ENCODE measurements at regions not wholly inside any gene's neighbourhood (a gene's known extent, or its start where the extent isn't known, plus 50 kb on each side); places are given as distances from the start of the nearest gene placed in this dataset.

DNA sequence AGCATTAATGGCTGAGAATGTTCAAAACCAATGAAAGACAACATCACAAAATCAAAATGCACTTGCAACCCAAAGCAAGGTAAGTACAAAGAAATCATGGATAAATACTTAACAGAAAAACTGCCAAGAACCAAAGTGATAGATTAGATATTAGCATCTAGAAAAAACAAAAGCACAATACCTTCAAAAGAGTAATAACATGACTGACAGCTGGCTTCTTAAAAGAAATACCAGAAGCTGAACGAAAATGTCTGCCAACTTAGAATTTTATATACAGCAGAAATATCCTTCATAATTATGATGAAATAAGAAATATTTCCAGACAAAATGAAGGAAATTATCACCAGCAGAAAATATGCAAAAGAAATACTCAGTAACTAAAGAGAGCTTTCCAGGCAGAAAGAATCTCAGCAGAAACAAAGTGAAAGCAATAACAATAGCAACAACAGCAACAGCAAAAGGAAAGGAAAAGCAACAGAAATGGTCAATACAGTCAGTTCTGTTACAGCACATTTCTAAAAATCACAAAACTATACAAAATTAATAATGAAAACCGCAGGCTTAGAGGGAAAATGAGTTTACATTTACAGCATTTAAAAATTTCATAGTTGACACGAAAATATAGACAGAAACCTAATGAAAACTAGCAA lies 121.5 kb upstream of the MAN1A1 start:
- no peak for DNase-seq

DNA sequence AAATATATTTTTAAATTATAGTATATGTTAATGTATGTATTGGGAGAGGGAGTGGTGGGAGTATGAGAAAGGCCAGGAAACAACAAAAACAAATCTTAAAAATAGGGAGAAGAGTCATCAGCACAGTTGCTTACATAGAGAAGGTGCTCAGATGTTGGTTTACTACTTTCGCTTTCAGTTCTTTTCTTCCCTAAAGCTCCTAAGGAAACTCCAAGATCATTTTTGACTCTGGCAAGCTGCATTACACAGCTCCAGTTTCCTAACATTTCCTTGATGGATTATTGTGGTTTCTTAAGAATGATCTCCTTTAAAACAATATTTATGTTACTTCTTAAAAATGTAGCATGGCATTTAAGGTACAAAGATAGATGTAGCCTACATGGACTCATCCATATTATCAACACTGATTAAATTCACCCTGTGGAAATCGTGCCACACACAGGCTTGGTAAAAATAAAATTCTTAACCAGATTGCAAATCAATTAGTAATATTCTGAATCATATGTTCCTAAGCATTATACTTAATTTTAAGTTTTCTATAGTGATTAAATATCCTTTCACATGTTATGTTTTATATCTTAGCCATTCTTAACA lies 118.0 kb upstream of the MAN1A1 start:
- DNase-seq, result no peak

DNA sequence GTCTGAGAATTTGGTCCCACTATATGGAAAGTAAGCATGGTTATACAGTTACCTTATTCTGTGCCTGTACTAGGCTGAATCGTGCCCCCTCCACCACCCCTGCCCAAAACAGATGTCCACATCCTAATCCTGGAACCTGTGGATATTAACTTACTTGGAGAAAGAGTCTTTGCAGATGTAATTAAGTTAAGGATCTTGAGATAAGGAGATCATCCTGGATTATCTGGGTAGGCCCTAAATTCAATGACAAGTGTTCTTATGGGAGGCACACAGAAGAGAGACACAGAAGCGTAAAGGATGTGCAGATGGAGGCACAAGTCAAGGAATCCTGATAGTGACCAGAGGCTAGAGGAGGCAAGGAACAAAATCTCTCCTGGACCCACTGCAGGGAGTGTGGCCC lies 116.7 kb upstream of the MAN1A1 start:
- DNase-seq, result no peak

DNA sequence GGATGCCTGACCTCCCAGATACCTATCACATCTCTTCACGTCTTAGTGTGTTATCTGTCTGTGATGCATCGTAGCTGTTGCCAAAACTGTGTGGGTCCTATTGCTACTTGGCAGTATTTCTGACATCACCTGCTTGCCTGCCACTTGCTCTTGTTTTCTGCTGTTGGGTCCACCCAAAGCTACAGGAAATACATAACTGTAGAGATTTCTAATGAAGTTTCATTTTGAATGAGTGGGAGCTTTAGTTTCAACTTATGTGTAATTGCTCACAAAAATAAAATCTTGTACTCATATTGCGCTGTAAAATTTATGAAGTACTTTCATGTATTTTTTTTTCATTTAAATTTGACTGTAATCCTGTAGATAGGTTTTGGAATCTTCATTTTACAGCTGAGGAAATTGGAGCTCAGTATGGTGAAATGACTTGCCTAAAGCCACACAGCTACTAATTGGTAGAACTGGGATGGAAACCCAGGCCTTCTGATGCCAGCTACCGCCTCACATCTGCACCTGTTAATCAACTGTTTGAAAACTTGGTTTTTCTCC lies 113.6 kb upstream of the MAN1A1 start:
- DNase-seq, result no peak

DNA sequence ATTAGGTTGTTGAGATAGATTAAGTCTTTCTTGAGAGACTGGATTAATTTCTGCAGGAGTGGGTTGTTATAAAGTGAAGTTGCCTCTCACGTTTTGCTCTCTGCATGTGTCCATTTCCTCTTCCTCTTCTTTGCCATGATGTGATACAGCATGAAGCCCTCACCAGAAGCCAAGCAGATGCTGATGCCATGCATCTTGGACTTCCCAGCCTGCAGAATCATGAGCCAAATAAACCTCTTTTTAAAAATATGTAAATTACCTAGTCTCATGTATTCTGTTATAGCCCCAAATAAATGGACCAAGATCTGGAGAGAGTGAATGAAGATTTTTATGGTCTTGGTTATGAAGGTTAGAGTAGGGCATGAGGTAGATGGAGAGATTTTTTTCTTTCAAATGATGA lies 111.6 kb upstream of the MAN1A1 start:
- DNase-seq, result no peak

DNA sequence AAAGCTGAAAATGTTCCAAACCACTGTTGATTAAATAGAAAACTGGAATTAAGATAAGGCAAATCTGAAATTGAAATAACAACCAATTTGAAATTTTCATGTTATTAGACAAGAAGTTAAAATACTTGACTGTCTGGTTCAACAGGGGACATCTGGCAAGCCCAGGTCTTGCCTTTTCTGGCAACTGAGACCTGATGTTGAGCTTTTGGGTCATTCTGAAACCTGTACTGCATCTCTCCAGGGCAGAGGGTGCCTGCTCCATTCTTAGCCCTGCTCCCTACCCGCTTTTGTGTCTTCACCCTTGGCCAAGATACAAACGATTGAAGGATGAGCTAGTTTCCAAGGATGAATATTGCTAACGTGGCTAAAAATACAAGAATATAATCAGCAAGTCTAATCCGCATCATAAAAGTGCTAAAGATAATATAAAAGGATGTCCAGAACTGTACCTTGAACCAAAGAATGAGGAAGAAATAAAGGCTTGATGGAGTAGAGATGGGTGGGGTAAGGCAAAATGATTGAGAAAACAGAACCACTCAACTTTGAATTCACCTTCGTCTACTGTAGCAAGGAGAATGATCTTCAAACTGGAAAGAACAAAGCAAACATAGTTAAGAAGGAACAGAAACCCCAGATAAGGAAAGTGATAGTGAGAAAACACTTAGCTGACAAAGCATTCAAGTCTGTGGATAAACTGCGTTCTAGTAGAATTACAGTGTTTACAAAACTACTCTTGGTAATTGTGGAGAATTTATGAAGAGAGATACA lies 109.8 kb upstream of the MAN1A1 start:
- DNase-seq, result no peak

DNA sequence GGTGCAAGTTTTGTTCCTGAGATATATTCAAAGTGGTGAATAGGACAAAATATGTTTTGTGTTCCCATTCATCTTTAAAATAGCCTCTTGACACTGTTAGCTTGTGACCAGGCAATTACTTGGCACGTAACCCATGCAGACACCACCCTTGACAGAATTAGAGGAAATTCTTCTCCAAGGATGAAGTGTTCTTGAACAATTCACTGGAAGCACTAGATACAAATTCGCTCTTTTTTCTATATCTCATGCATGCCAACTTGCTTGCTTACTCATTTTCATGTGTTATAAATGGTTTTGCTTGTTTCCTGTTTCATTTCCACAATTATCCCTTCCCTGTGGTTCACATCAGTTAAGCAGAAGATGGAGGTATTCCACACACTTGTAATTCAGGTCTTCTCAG lies 105.2 kb upstream of the MAN1A1 start:
- DNase-seq, result no peak

DNA sequence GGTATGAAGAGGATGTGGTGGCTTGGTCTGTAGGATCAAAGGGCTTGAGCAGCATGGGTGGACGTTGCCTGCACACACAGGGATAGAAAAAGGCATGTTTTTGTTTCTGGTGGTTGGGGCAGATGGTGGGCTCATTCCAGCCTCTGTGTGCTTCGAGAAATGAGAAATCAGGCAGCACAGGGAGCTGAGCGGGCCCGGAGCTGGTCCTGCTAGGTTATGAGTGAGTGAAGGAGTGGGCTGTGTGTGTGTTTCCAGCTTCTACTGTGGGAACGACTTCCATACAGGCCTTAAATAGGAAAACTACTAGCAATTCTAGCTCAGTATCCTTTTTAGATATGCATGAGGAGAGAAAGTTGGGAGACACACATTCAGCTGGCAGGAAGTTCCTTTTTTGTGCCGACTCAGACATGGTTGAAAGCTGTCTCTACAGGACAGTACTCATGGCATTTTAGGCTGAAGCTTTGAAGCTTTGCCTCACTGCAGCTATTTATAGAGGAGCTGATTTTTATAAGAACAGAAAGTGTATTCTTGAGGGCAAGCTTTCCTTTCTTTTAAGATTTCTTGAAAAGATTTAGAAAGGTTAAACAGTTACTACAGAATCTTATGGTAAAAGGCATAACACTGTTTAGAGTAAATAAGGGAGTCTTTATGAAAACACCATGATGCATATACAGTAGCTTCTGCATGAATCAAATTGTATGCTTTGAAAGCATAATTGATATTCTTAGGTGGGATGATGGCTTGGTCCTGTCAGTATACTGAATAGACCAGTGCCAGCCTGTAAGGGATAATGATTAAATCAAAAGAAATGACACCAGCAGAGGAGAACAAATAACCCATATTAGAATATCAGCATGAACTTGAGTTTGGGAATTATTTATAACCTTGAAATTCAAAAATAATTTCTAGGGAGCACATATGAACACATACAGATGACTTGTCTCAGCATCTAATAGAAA lies 104.0 kb upstream of the MAN1A1 start:
- no peak for DNase-seq

DNA sequence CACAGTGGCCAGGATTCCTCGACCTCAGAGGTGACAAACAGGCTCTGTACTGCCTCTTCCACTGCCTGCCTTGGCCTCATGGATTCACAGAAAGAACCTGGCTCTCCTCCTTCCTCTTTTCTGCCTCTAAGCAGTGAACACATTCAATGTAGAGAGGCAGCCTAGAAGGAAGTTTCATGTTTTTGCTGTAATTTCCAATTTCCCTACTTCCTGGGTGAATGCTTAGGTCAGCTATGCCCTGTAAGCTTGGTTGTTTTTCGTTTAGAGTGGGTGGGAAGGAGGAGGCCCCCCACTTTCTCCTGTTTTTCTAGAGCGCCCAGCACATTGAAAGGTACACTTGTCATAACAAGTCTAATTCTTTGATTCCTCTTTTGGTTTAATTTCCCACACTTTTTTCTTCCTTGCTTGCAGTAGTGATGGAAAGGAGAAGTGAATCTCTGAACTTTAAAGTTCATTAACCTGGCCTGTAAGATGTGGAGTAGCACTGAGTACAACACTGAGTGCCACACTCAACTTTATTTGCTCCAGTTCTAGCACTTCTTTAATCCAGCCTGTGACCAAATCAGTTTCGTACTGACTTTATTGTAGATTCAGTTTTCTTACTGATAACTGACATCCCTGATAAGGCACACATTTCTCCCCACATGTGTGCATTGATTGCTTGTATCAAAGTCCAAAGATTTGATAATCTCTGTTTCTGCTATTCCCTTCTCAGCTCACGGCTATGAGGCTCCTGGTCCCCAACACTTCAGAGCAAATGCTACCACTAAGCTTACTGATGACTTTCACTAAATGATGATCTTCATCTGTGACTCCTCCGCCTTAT lies 100.0 kb upstream of the MAN1A1 start:
- DNase-seq, result no peak

DNA sequence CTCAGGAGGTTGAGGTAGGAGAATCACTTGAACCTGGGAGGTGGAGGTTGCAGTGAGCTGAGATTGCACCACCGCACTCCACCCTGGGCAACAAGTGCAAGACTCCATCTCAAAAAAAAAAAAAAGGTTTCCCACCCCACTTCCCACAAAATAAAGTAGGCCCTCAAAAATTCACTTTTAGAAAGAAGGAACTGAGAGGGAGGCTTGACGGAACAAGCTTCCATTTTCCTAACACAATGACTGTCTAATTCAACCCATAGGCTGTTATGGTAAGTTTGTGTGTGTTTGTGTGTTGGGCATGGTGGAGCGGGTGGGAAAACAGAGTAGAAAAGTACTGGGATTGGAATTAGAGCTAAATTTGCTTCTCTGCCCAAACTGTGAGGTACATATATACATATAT lies 98.4 kb upstream of the MAN1A1 start:
- no peak for DNase-seq

DNA sequence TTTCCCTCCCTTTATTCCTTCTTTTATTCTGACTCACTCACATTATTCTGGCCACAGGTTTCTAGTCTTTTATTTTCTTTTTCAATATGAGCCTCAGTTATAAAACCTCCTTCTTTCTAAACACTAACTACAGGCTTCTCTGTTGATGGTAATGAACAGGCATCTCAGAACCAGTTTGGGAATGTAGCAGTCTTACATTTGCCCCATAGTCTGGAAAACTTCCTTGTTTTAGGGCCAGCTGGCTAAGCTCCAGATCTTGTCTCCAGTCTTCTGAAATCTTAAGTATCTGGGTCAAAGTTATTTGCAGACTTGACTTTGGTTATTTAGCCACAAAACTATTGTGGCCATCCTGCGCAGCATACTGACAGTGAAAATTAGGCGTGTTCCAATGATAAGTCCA lies 97.0 kb upstream of the MAN1A1 start:
- no peak for DNase-seq

DNA sequence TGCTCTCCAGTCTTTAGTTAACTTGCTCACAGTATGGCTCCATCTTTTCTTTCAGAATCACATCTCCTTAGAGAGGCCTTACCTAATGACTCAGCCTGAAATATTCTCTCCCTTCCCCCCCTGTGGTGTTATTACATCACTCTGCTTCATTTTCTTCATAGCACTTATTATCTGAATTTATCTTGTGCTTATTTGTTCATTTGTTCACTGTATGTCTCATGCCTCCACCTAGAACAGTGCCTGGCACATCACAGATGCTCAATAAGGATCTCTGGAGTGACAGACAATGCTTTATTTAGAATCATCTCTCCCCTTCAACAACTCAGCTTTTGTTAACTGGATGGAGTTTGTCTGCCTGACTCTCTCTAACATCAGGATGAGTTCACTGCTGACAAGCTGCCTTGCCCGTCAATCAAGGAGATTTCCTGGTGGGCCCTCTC lies 96.6 kb upstream of the MAN1A1 start:
- DNase-seq, result no peak

DNA sequence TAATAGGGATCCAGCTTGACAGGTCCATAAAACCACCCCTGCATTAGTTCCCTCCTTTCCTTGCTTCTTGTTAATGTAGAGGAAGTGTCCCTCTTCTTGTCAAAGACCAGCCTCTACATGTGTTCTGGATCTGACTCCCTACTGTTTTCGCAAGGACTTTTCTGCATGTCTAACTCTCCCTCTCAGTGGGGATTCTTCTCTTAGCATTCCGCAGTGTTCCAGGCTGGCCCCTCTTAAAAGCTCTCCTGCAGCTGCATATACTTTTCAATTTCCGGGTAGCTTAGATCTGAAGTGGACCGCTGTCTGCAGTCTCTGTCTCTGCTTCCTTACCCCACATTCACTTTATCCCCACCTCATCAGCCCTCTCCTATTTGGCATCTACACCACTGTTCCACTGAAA lies 96.1 kb upstream of the MAN1A1 start:
- DNase-seq, result no peak

DNA sequence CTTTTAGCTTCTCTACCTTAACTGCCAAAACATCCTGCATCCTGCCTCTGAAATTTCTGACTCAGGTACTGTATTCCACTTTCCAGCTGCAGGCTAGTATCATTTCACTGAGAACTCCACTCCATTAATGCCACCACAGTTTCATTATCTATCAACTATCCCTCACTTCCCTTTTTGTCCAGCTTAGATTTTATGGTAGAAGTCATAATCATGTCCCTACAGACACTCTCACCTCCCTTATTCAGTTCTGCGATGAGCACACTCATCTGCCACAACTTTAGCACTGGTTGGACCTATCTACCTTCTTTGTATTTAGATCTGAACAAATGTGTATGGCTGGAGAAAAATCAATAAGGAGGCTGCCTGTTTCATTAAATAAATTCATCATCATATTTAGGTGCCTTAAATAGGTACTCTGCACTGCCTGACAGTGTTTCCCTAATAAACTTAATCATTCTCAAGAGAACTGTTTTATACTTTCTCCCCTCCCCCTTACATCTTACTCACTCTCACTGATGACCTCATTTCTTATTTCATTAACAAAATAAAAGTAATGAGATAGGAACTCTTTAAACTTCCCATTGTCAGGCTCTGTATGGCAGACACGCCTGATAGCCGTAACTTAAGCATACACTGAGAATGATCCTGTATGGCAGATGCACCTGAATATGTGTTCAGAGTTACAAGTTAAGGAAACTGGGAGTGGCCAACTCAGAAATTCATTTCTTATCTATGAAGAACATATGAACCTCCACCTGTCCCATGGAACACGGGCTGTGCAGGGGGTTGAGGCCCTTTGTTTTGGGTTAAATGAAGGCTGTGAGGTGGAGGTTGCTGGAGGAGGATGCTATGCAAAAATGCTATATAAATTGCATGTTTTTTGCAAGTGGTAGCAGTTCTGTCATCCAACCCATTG lies 95.3 kb upstream of the MAN1A1 start:
- DNase-seq, result no peak

DNA sequence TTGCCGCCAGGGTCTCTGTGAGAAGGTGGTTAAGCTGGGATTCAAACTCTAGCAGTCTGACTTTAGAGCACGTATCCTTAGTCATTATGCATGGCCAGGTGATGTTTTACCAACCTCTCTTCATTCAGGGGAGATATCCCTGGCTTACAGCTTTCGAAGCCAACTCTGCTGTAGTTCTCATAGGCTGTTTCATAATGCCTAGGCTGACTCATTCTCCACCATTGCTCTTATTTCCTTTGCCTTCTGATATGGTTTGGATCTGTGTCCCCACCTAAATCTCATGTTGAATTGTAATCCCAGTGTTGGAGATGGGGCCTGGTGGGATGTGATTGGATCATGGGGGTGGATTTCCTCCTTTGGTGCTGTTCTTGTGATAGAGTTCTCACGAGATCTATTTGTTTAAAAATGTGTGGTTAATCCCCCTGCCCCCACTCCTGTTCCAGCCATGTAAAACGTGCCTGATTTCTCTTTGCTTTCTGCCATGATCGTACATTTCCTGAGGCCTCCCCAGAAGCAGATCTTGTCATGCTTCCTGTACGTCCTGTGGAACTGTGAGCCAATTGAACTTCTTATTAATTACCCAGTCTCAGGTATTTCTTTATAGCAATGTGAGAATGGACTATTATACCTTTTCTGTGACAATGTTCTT lies 94.6 kb upstream of the MAN1A1 start:
- DNase-seq, result no peak

DNA sequence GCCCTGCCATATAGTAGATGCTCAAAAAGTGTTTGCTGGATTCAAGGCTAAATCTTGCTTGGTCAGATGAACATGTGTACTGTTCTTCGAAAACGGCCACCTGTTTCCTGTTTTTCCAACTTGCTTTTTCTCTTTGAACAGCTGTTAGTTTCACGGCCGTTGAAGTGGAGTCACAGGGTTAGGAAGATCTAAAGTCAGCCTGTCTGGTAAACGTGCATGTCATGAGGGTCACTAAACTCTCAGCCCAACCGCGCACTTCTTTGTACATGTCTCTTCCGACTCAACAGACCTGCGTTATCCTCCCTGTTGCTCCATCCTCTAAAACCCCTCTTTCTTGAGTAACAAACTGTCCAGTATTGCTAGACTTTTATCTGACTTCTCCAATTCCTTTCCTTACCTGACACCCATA lies 93.2 kb upstream of the MAN1A1 start:
- DNase-seq, result no peak

DNA sequence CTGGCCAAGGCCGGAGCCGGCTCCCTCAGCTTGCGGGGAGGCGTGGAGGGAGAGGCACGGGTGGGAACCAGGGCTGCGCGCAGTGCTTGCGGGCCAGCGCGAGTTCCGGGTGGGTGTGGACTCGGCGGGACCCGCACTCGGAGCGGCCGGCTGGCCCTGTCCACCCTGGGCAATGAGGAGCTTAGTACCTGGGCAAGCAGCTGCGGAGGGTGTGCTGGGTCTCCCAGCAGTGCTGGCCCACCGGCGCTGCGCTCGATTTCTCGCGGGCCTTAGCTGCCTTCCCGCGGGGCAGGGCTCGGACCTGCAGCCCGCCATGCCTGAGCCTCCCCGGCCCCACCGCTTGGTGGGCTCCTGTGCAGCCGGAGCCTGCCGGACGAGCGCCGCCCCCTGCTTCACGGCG lies 91.4 kb upstream of the MAN1A1 start:
- DNase-seq, result no peak

DNA sequence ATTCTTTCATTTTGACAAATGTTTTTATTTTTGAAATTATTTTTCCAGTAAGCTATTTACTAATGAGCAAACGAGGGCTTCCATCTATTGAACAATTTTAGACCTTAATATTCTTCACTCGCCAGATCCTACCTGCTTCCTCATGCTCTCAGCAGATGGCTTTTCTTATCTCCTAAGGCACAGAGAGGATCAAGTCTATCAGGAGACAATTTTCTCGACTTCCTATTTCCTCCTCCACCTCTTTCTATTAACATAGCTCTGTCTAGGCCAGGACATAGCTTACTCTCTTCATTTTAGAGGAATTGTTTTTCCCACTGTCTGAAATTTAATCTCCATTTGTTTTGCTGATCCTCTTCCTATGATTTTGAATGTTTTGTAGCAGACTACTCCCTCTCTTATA lies 87.0 kb upstream of the MAN1A1 start:
- DNase-seq, result no peak

DNA sequence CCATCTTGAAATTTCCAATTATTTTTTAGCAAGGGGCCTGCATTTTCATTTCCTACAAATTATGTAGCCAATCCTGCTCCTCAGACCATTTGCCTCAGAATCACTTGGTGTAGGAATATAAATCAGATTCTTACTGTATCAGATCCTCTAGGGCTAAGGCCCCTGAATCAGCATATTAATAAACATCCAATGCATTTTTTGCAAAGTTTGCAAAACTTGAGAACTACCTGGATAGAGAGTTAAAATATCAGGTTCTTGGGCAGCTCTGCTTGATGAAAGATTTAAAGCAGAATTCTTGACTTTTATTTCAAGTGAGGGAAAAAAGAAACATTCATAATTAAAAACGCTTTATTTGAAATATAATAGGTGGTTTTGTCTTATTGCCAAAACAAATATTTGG lies 82.2 kb upstream of the MAN1A1 start:
- DNase-seq, result no peak

DNA sequence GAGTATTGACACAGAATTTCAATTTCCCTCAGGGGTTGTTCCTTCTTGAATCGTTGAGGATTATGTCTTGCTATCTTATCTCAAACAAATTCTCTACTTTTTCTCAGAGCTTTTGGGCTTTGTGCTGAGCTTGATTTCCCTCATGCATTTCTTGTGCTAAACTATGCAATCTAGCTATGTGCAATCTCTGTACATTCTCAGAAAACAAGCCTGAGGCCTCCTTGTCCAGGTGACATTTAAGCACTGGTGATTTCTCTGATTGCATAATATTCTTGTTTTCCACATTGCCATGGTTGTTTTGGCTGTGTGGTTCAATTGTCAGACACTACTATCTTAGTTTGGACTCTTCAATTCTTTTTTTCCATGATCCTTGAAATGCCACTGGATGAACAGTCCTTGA lies 81.2 kb upstream of the MAN1A1 start:
- DNase-seq, result no peak
